ENCODE measurements at regions not wholly inside any gene's neighbourhood (a gene's known extent, or its start where the extent isn't known, plus 50 kb on each side); places are given as distances from the start of the nearest gene placed in this dataset.
A peak's percentile ranks its signal among the peaks of the same experiment; 100 is the strongest.

DNA sequence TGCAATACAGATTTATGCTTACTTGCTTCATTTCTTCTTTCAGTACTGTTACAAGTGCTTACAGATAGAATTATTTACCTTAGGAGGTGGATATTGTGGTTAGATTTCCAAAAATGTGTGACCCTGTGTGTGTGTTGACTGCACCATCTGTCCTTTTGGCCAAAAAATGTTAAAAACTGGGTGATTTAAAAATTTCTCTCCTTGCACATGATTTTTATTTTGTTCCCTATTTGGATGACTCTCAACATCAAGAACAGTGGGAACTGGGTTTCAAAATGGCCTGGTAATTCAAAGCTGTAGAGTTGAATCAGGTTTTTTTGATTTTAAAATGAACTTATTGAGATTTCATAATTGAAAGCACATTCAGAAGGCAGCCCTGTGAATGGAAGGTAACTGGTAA lies 1132.9 kb downstream of the RAPGEF2 start:
- Histone ChIP-seq H3K27me3 (replicated peaks in 1 of 2; ENCODE audit: control insufficient read depth in 2 of 2, insufficient read depth in 2 of 2, low read length in 1 of 2) (no peaks in the 10 kb centered on the region), H3K9me3 (replicated peaks; ENCODE audit: control insufficient read depth, insufficient read depth, low read length) (no peaks in the 10 kb centered on the region), H3K79me2 (ENCODE audit: control insufficient read depth, insufficient read depth, low read length) (no peaks in the 10 kb centered on the region), H3K4me3 (no peak overlapping the region), H3K4me2 (ENCODE audit: control insufficient read depth, insufficient read depth) (no peak overlapping the region), H3K9ac (ENCODE audit: control insufficient read depth, insufficient read depth, low read length) (no peak overlapping the region), H3K36me3 (ENCODE audit: control insufficient read depth in 2 of 2, insufficient read depth in 2 of 2, low read length in 1 of 2) (no peaks in the 10 kb centered on the region), H3K27ac (ENCODE audit: control insufficient read depth, insufficient read depth) (no peak overlapping the region), H4K20me1 (ENCODE audit: control insufficient read depth, insufficient read depth) (no peaks in the 10 kb centered on the region), H2AFZ (ENCODE audit: control insufficient read depth, low read depth, low read length) (no peak overlapping the region), H3K4me1 (ENCODE audit: control insufficient read depth, insufficient read depth, low read length) (no peaks in the 10 kb centered on the region)
- TF ChIP-seq GABPA (IDR thresholded peaks at IDR 0.05; ENCODE audit: low read depth) = no peak
- TF ChIP-seq, protein P1, sequence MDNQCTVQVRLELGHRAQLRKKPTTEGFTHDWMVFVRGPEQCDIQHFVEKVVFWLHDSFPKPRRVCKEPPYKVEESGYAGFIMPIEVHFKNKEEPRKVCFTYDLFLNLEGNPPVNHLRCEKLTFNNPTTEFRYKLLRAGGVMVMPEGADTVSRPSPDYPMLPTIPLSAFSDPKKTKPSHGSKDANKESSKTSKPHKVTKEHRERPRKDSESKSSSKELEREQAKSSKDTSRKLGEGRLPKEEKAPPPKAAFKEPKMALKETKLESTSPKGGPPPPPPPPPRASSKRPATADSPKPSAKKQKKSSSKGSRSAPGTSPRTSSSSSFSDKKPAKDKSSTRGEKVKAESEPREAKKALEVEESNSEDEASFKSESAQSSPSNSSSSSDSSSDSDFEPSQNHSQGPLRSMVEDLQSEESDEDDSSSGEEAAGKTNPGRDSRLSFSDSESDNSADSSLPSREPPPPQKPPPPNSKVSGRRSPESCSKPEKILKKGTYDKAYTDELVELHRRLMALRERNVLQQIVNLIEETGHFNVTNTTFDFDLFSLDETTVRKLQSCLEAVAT (IDR thresholded peaks at IDR 0.05) = no peak
- no peak for TF ChIP-seq SPI1 (IDR thresholded peaks at IDR 0.05; ENCODE audit: borderline replicate concordance, insufficient read depth, low read depth, low read length)
- no peak for TF ChIP-seq JUND (IDR thresholded peaks at IDR 0.05; ENCODE audit: low read depth, low read length)
- no peak for TF ChIP-seq ATF7 (IDR thresholded peaks at IDR 0.05; ENCODE audit: low read depth)
- no peak for TF ChIP-seq TCF7 (IDR thresholded peaks at IDR 0.05; ENCODE audit: borderline replicate concordance)
- intact Hi-C loops (cut with micrococcal nuclease; ENCODE audit: unreplicated experiment) = no loop called here
- BruUV-seq (replicated peaks) = no TSS peak
- in situ Hi-C loops (cut with MboI) = no loop called here
- ATAC-seq (no peak), FAIRE-seq (no peak), DNase-seq (ENCODE audit: low read depth, low spot score) (no peak)
- SMC1A ChIA-PET (ENCODE audit: uncharacterized antibody, unreplicated experiment) = no interaction called here
- CTCF ChIA-PET = interaction anchor here (1.6 kb wide), 1 partner anchor 8 kb away, joined by 4 read pairs; no protein-coding TSS in a partner anchor
- POLR2A ChIA-PET = no interaction called here
- RAD21 ChIA-PET (ENCODE audit: unreplicated experiment) = no interaction called here

DNA sequence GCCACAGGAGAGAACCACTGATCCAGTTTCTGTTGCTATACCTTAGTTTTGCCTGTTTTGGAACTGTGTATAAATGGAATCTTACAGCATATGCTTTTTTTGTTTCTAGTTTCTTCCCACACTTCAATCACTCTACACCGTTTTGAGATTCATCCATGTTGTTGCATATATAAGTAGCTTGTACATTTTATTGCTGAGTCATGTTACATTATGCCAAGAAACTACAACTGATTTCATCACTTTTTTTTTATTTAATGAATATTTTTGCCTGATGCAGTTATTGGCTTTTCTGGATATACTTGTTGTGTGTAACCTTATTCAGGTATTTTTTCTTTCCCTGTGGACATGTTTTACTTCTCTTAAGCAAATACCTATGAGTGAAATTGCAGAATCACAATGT lies 1135.9 kb downstream of the RAPGEF2 start:
- ChIA-PET SMC1A (ENCODE audit: uncharacterized antibody, unreplicated experiment) (no interaction called here), CTCF (no interaction called here), POLR2A (no interaction called here), RAD21 (ENCODE audit: unreplicated experiment) (no interaction called here)
- H3K79me2 ChIP-seq (ENCODE audit: control insufficient read depth, insufficient read depth, low read length) = no peaks in the 10 kb centered on the region
- no peak overlapping the region for H2AFZ ChIP-seq (ENCODE audit: control insufficient read depth, low read depth, low read length)
- intact Hi-C loops (cut with micrococcal nuclease; ENCODE audit: unreplicated experiment) (no loop called here), in situ Hi-C loops (cut with MboI) (no loop called here)
- TF ChIP-seq BACH1 (IDR thresholded peaks at IDR 0.05; ENCODE audit: borderline replicate concordance) (0 out of 2 replicates have a peak, but pooled peaks have one; percentile 17), TCF3 (IDR thresholded peaks at IDR 0.05; ENCODE audit: borderline replicate concordance, insufficient read depth, low read depth, low read length) (no peak)
- no peak overlapping the region for H3K4me2 ChIP-seq (ENCODE audit: control insufficient read depth, insufficient read depth)
- H3K4me3 ChIP-seq = no peak overlapping the region
- DNase-seq (ENCODE audit: low read depth, low spot score) = no peak
- H3K36me3 ChIP-seq (ENCODE audit: control insufficient read depth in 2 of 2, insufficient read depth in 2 of 2, low read length in 1 of 2) = no peaks in the 10 kb centered on the region
- H3K9me3 ChIP-seq (replicated peaks; ENCODE audit: control insufficient read depth, insufficient read depth, low read length) = no peaks in the 10 kb centered on the region
- 0% methylated on average over 1 of the region's 1 CpG for WGBS (ENCODE audit: insufficient coverage, insufficient replicate concordance, low lambda C conversion rate, missing lambda C conversion rate)
- H3K9ac ChIP-seq (ENCODE audit: control insufficient read depth, insufficient read depth, low read length) = no peak overlapping the region
- no peaks in the 10 kb centered on the region for H3K4me1 ChIP-seq (ENCODE audit: control insufficient read depth, insufficient read depth, low read length)
- H4K20me1 ChIP-seq (ENCODE audit: control insufficient read depth, insufficient read depth) = no peaks in the 10 kb centered on the region
- FAIRE-seq = no peak
- no peaks in the 10 kb centered on the region for H3K27me3 ChIP-seq (replicated peaks in 1 of 2; ENCODE audit: control insufficient read depth in 2 of 2, insufficient read depth in 2 of 2, low read length in 1 of 2)
- no peak overlapping the region for H3K27ac ChIP-seq (ENCODE audit: control insufficient read depth, insufficient read depth)
- no peak for ATAC-seq
- BruUV-seq (replicated peaks) = no TSS peak
